Heart right ventricle (tissue), 16 donors: ENCODE measurements at regions not wholly inside any gene's neighbourhood (a gene's known extent, or its start where the extent isn't known, plus 50 kb on each side); places are given as distances from the start of the nearest gene placed in this dataset.

Experiments used
- ATAC-seq, 8 donors: fragments of 200-7000 bp; cut with Tn5 transposase; one replicate each; pipeline ENCODE4 v1.9.1; 2020; ENCODE audit warnings: mild to moderate bottlenecking in 8 of 8, moderate library complexity in 8 of 8, moderate number of reproducible peaks in 1 of 8
- DNase-seq, 2 donors: peaks; one replicate each; pipeline ENCODE4 v3.0.0-alpha.2; 2020
- H3K27ac ChIP-seq, 10 donors: fragments of 200-600 bp; sonication (generic) in 2 of 10; one replicate each; pipeline versions ENCODE4 v1.5.0 to v1.8.0; 2020 to 2022; ENCODE audit warnings: mild to moderate bottlenecking in 3 of 10
- H3K27me3 ChIP-seq, 7 donors: fragments of 200-600 bp; one replicate each; pipeline ENCODE4 v1.8.0; 2021 to 2022; ENCODE audit warnings: mild to moderate bottlenecking in 2 of 7
- H3K36me3 ChIP-seq, 9 donors: fragments of 200-600 bp; sonication (generic) in 1 of 9; one replicate each; pipeline versions ENCODE4 v1.5.0 to v1.8.0; 2020 to 2022; ENCODE audit warnings: mild to moderate bottlenecking in 2 of 9
- H3K4me1 ChIP-seq, 9 donors: fragments of 200-600 bp; sonication (generic) in 1 of 9; one replicate each; pipeline versions ENCODE4 v1.5.0 to v1.8.0; 2020 to 2022; ENCODE audit warnings: mild to moderate bottlenecking in 4 of 9
- H3K4me3 ChIP-seq, 10 donors: fragments of 200-600 bp; sonication (generic) in 2 of 10; one replicate each; pipeline versions ENCODE4 v1.5.0 to v1.8.0; 2020 to 2022; ENCODE audit warnings: mild to moderate bottlenecking in 7 of 10, moderate library complexity in 2 of 10
- H3K9me3 ChIP-seq, 11 donors: fragments of 200-600 bp in 10 of 11; sonication (generic) in 2 of 11; one replicate each; pipeline versions ENCODE4 v1.5.0 to v1.8.0; 2013 to 2022; ENCODE audit warnings: mild to moderate bottlenecking in 2 of 11, control low read depth in 1 of 11, moderate library complexity in 1 of 11
- CTCF ChIP-seq, 9 donors: fragments of 200-600 bp; sonication (generic) in 2 of 9; IDR thresholded peaks; one replicate each; pipeline versions ENCODE4 v1.5.0 to v1.8.0; 2021 to 2022; ENCODE audit warnings: antibody characterized with exemption in 9 of 9, mild to moderate bottlenecking in 5 of 9, moderate library complexity in 1 of 9
- WGBS, 2 donors: extraction: QIAGEN DNeasy Blood & Tissue Kit; methylation state at CpG; one replicate each; pipeline ENCODE4 v1.1.7; 2013; ENCODE audit warnings: inconsistent platforms in 1 of 2; 5-methylcytosine and 5-hydroxymethylcytosine counted together
- intact Hi-C, 10 donors: fragments of 100-400 bp; cut with DNase I; formaldehyde crosslinking; loops; one replicate each; pipeline versions ENCODE4 v1.11.1 to v1.14.2; 2022
- donor health status: Arrhythmogenic right ventricular cardiomyopathy.
- donor health status: ischemic (EF 13 %, LVEDD 7.1; RV severe dilation, severe dysfunction).
- donor health status: healthy with polysubstance abuse.
- donor health status: DM: no; HTN: yes; CAD: no.
- donor health status: DM: no; HTN: no; CAD: no.
- donor health status: ischemic (EF 25% LVEDD 6.9; RV normal size, moderate dysfunction).
- donor health status: ischemic (EF 25% LVEDD 5.7; RV mildly dilated, moderate dysfunction).
- donor health status: healthy.
- donor health status: DM: yes; HTN: yes; CAD: no.
- donor health status: Ischemic cardiomyopathy.
- donor health status: ischemic (EF 35%, LVEDD 5.7; RV mildly dilated, moderate dysfunction).
- donor health status: nonischemic (EF 11% LVEDD 7.7; RV severe dilation, severe dysfunction).
- donor health status: DM: yes; HTN: yes; CAD: no.
- donor health status: PGD.
- donor health status: ischemic (EF 29% LVEDD 5.4; RV normal size, mild dysfunction).
- donor health status: nonischemic (EF 23%, LVEDD 6.1; RV moderate dilation, normal function).

GRCh38 chr13:38216181-38216580 lies 133.5 kb upstream of the UFM1 start:
- DNase-seq = no peak
- TF ChIP-seq CTCF (IDR thresholded peaks at IDR 0.05) = no peak
- H3K36me3 ChIP-seq = no peaks in the 10 kb centered on the region
- no peaks in the 10 kb centered on the region for H3K4me1 ChIP-seq
- H3K9me3 ChIP-seq = peaks cover 0 to 16% (median 3%) of the 10 kb centered on the region in 11 donors
- H3K27me3 ChIP-seq = no peaks in the 10 kb centered on the region
- 80 to 87% methylated on average over 2 of the region's 2 CpGs for WGBS, 2 donors
- no peak for ATAC-seq
- no peak overlapping the region for H3K4me3 ChIP-seq
- intact Hi-C loops = no loop called here
- no peak overlapping the region for H3K27ac ChIP-seq

- Histone ChIP-seq H3K27ac (no peak overlapping the region), H3K4me1 (no peaks in the 10 kb centered on the region), H3K36me3 (no peaks in the 10 kb centered on the region), H3K27me3 (no peaks in the 10 kb centered on the region), H3K9me3 (peaks cover 0 to 16% (median 3%) of the 10 kb centered on the region in 11 donors), H3K4me3 (no peak overlapping the region)
- WGBS, 2 donors = 83 to 86% methylated on average over 1 of the region's 1 CpG
- no peak for TF ChIP-seq CTCF (IDR thresholded peaks at IDR 0.05)
- DNase-seq = no peak
- no peak for ATAC-seq
- intact Hi-C loops = no loop called here
Observed at GRCh38 chr13:38213314-38213713, 136.3 kb upstream of the UFM1 start.

- ATAC-seq (no peak), DNase-seq (no peak)
- no peak overlapping the region for H3K4me3 ChIP-seq
- 66 to 74% methylated on average over 3 of the region's 3 CpGs for WGBS, 2 donors
- H3K27me3 ChIP-seq = no peaks in the 10 kb centered on the region
- H3K27ac ChIP-seq = no peak overlapping the region
- no peaks in the 10 kb centered on the region for H3K4me1 ChIP-seq
- no peaks in the 10 kb centered on the region for H3K36me3 ChIP-seq
- intact Hi-C loops = no loop called here
- peaks cover 0 to 16% (median 3%) of the 10 kb centered on the region in 11 donors for H3K9me3 ChIP-seq
- no peak for TF ChIP-seq CTCF (IDR thresholded peaks at IDR 0.05)
Observed at GRCh38 chr13:38210928-38211596, 138.6 kb upstream of the UFM1 start.

- Histone ChIP-seq H3K4me3 (no peak overlapping the region), H3K27ac (no peak overlapping the region), H3K4me1 (no peaks in the 10 kb centered on the region), H3K36me3 (no peaks in the 10 kb centered on the region), H3K9me3 (no peaks in the 10 kb centered on the region), H3K27me3 (no peaks in the 10 kb centered on the region)
- ATAC-seq (no peak), DNase-seq (no peak)
- intact Hi-C loops = no loop called here
- TF ChIP-seq CTCF (IDR thresholded peaks at IDR 0.05) = no peak
Observed at GRCh38 chr13:38204556-38204955, 145.1 kb upstream of the UFM1 start.
